ENCODE measurements at regions not wholly inside any gene's neighbourhood (a gene's known extent, or its start where the extent isn't known, plus 50 kb on each side); places are given as distances from the start of the nearest gene placed in this dataset.
"Not testable (repeated sequence)": the region's sequence is repeated elsewhere in the genome, so short reads cannot be mapped to it uniquely, and the experiment has no call there.

GRCh38 chr9:63859475-63860215 is 1425.4 kb downstream of the FOXD4L5 start:
- Mint-ChIP-seq H3K9me3 (peaks cover 64% of the 10 kb centered on the region), H3K36me3 (ENCODE audit: low read depth) (no peaks in the 10 kb centered on the region), H3K4me3 (no peak overlapping the region), H3K4me1 (no peaks in the 10 kb centered on the region), H3K27ac (no peak overlapping the region), H3K27me3 (ENCODE audit: insufficient read depth) (no peaks in the 10 kb centered on the region)
- Histone ChIP-seq H3K9ac (ENCODE audit: extremely low read depth, low read length, poor library complexity, severe bottlenecking) (no peak overlapping the region), H3K27ac (ENCODE audit: low read depth, low read length) (no peak overlapping the region), H3K27me3 (ENCODE audit: control insufficient read depth, insufficient read depth, low read length, poor library complexity, severe bottlenecking) (no peaks in the 10 kb centered on the region), H3K36me3 (ENCODE audit: control insufficient read depth, insufficient read depth, low read length) (no peaks in the 10 kb centered on the region), H3K4me1 (ENCODE audit: control insufficient read depth, insufficient read depth, low read length) (no peaks in the 10 kb centered on the region), H3K9me3 (ENCODE audit: control insufficient read depth, low read length) (peaks cover 3% of the 10 kb centered on the region), H3K4me3 (ENCODE audit: low read length) (no peak overlapping the region)
- WGBS, 2 experiments (ENCODE audit: insufficient coverage in 1 of 2, insufficient read length in 1 of 2), result 88% methylated on average over 19 to 50 of the region's 52 CpGs
- no peak for DNase-seq
- TF ChIP-seq CTCF (conservative IDR thresholded peaks at IDR 0.05), result no peak

- not testable (repeated sequence) for H3K27me3 ChIP-seq (ENCODE audit: control insufficient read depth, insufficient read depth, low read length, poor library complexity, severe bottlenecking); H3K36me3 ChIP-seq (ENCODE audit: control insufficient read depth, insufficient read depth, low read length); H3K36me3 Mint-ChIP-seq (ENCODE audit: low read depth); H3K4me1 ChIP-seq (ENCODE audit: control insufficient read depth, insufficient read depth, low read length); H3K27me3 Mint-ChIP-seq (ENCODE audit: insufficient read depth); H3K4me1 Mint-ChIP-seq; H3K4me3 ChIP-seq (ENCODE audit: low read length); H3K4me3 Mint-ChIP-seq; H3K9me3 ChIP-seq (ENCODE audit: control insufficient read depth, low read length); H3K27ac Mint-ChIP-seq; DNase-seq; H3K9ac ChIP-seq (ENCODE audit: extremely low read depth, low read length, poor library complexity, severe bottlenecking); H3K27ac ChIP-seq (ENCODE audit: low read depth, low read length)
- H3K9me3 Mint-ChIP-seq, result peaks cover 66% of the 10 kb centered on the region
- WGBS, 2 experiments (ENCODE audit: insufficient coverage in 1 of 2, insufficient read length in 1 of 2), result 86% methylated on average over 24 of the region's 24 CpGs; no CpG with 5 or more reads in 1 of the 2 experiments
Observed at GRCh38 chr9:63859090-63859474, 1425.9 kb downstream of the FOXD4L5 start.

- H3K4me3 Mint-ChIP-seq; H3K27me3 Mint-ChIP-seq (ENCODE audit: insufficient read depth); H3K27ac Mint-ChIP-seq; H3K36me3 ChIP-seq (ENCODE audit: control insufficient read depth, insufficient read depth, low read length); H3K27me3 ChIP-seq (ENCODE audit: control insufficient read depth, insufficient read depth, low read length, poor library complexity, severe bottlenecking); H3K4me1 Mint-ChIP-seq; DNase-seq; H3K9ac ChIP-seq (ENCODE audit: extremely low read depth, low read length, poor library complexity, severe bottlenecking); H3K4me1 ChIP-seq (ENCODE audit: control insufficient read depth, insufficient read depth, low read length); H3K36me3 Mint-ChIP-seq (ENCODE audit: low read depth); H3K4me3 ChIP-seq (ENCODE audit: low read length); H3K27ac ChIP-seq (ENCODE audit: low read depth, low read length): not testable (repeated sequence)
- 86% methylated on average over 14 of the region's 15 CpGs; no CpG with 5 or more reads in 1 of the 2 experiments for WGBS, 2 experiments (ENCODE audit: insufficient coverage in 1 of 2, insufficient read length in 1 of 2)
- peaks cover 15% of the 10 kb centered on the region for H3K9me3 ChIP-seq (ENCODE audit: control insufficient read depth, low read length)
- H3K9me3 Mint-ChIP-seq, result peaks cover 69% of the 10 kb centered on the region
Observed at GRCh38 chr9:63853140-63853751, 1431.8 kb downstream of the FOXD4L5 start.

GRCh38 chr9:63824804-63825203 is 1460.2 kb downstream of the FOXD4L5 start:
- H3K36me3 Mint-ChIP-seq (ENCODE audit: low read depth); H3K27me3 ChIP-seq (ENCODE audit: control insufficient read depth, insufficient read depth, low read length, poor library complexity, severe bottlenecking); H3K9ac ChIP-seq (ENCODE audit: extremely low read depth, low read length, poor library complexity, severe bottlenecking); H3K27ac ChIP-seq (ENCODE audit: low read depth, low read length); H3K27ac Mint-ChIP-seq; H3K4me1 ChIP-seq (ENCODE audit: control insufficient read depth, insufficient read depth, low read length); DNase-seq; H3K36me3 ChIP-seq (ENCODE audit: control insufficient read depth, insufficient read depth, low read length); H3K4me1 Mint-ChIP-seq; H3K4me3 Mint-ChIP-seq; H3K4me3 ChIP-seq (ENCODE audit: low read length): not testable (repeated sequence)
- peaks cover 48% of the 10 kb centered on the region for H3K9me3 Mint-ChIP-seq
- 14 to 26% methylated on average over 1 of the region's 1 CpG for WGBS, 2 experiments (ENCODE audit: insufficient coverage in 1 of 2, insufficient read length in 1 of 2)
- peaks cover 14% of the 10 kb centered on the region for H3K27me3 Mint-ChIP-seq (ENCODE audit: insufficient read depth)
- H3K9me3 ChIP-seq (ENCODE audit: control insufficient read depth, low read length), result peaks cover 21% of the 10 kb centered on the region

GRCh38 chr9:63823375-63824201 is 1461.4 kb downstream of the FOXD4L5 start:
- H3K4me1 Mint-ChIP-seq; H3K27me3 ChIP-seq (ENCODE audit: control insufficient read depth, insufficient read depth, low read length, poor library complexity, severe bottlenecking); DNase-seq; H3K27ac Mint-ChIP-seq; H3K9ac ChIP-seq (ENCODE audit: extremely low read depth, low read length, poor library complexity, severe bottlenecking); H3K27ac ChIP-seq (ENCODE audit: low read depth, low read length); H3K4me3 Mint-ChIP-seq; H3K36me3 ChIP-seq (ENCODE audit: control insufficient read depth, insufficient read depth, low read length); H3K36me3 Mint-ChIP-seq (ENCODE audit: low read depth); H3K4me1 ChIP-seq (ENCODE audit: control insufficient read depth, insufficient read depth, low read length): not testable (repeated sequence)
- 51 to 54% methylated on average over 8 of the region's 8 CpGs for WGBS, 2 experiments (ENCODE audit: insufficient coverage in 1 of 2, insufficient read length in 1 of 2)
- Histone ChIP-seq H3K9me3 (ENCODE audit: control insufficient read depth, low read length) (peaks cover 27% of the 10 kb centered on the region), H3K4me3 (ENCODE audit: low read length) (peak overlapping the region; percentile 50)
- peaks cover 50% of the 10 kb centered on the region for H3K9me3 Mint-ChIP-seq
- peaks cover 18% of the 10 kb centered on the region for H3K27me3 Mint-ChIP-seq (ENCODE audit: insufficient read depth)

Measured in endodermal cell (in vitro differentiated cells).